ENCODE measurements at regions not wholly inside any gene's neighbourhood (a gene's known extent, or its start where the extent isn't known, plus 50 kb on each side); places are given as distances from the start of the nearest gene placed in this dataset.

- no peak for TF ChIP-seq POLR2A (IDR thresholded peaks at IDR 0.05)
- no peak for TF ChIP-seq CTCF (IDR thresholded peaks at IDR 0.05)
These were observed 69.3 kb upstream of the SNTG2 start for GRCh38 chr2:881204-881918.
